Type B pancreatic cell (in vitro differentiated cells): ENCODE measurements at regions not wholly inside any gene's neighbourhood (a gene's known extent, or its start where the extent isn't known, plus 50 kb on each side); places are given as distances from the start of the nearest gene placed in this dataset.

Source experiments
- DNase-seq: peaks from one replicate; pipeline ENCODE4 v3.0.0; 2021; ENCODE audit warnings: mixed read lengths; ENCODE audit not compliant: unreplicated experiment; ENCODE audit errors: extremely low spot score
- H3K27ac Mint-ChIP-seq: 2 replicates; pipeline ENCODE4 v1.8.0; 2021; ENCODE audit warnings: mild to moderate bottlenecking, mixed read lengths
- H3K27me3 Mint-ChIP-seq: 2 replicates; pipeline ENCODE4 v1.8.0; 2021; ENCODE audit warnings: mixed read lengths
- H3K36me3 Mint-ChIP-seq: 2 replicates; pipeline ENCODE4 v1.8.0; 2021; ENCODE audit warnings: mixed read lengths
- H3K4me1 Mint-ChIP-seq: one replicate; pipeline ENCODE4 v1.8.0; 2021; ENCODE audit warnings: mixed read lengths; ENCODE audit not compliant: unreplicated experiment
- H3K4me3 Mint-ChIP-seq: 2 replicates; pipeline ENCODE4 v1.8.0; 2021; ENCODE audit warnings: mild to moderate bottlenecking, mixed read lengths
- H3K9me3 Mint-ChIP-seq: 2 replicates; pipeline ENCODE4 v1.8.0; 2021; ENCODE audit warnings: mixed read lengths
- CTCF ChIP-seq: fragments of 200-600 bp; sonication (generic); conservative IDR thresholded peaks from 2 replicates; pipeline ENCODE4 v1.5.0; 2021; ENCODE audit warnings: antibody characterized with exemption, mild to moderate bottlenecking

- H3K27me3 Mint-ChIP-seq: peaks cover 9% of the 10 kb centered on the region
- H3K9me3 Mint-ChIP-seq: peaks cover 7% of the 10 kb centered on the region
- no peak for DNase-seq
- no peaks in the 10 kb centered on the region for H3K36me3 Mint-ChIP-seq
- no peak overlapping the region for H3K4me3 Mint-ChIP-seq
- H3K4me1 Mint-ChIP-seq: no peaks in the 10 kb centered on the region
- H3K27ac Mint-ChIP-seq: no peak overlapping the region
- TF ChIP-seq CTCF: no peak
Measured at GRCh38 chr2:101571951-101572350, 97.0 kb upstream of the RFX8 start.

GRCh38 chr2:101569886-101570520, 95.1 kb upstream of the RFX8 start:
- Mint-ChIP-seq H3K27me3 (peaks cover 14% of the 10 kb centered on the region), H3K4me1 (no peaks in the 10 kb centered on the region), H3K4me3 (no peak overlapping the region), H3K36me3 (no peaks in the 10 kb centered on the region), H3K9me3 (peaks cover 7% of the 10 kb centered on the region), H3K27ac (no peak overlapping the region)
- no peak for DNase-seq
- TF ChIP-seq CTCF: no peak

GRCh38 chr2:101568969-101569368, 94.1 kb upstream of the RFX8 start:
- peaks cover 7% of the 10 kb centered on the region for H3K4me1 Mint-ChIP-seq
- peaks cover 16% of the 10 kb centered on the region for H3K27me3 Mint-ChIP-seq
- no peak for TF ChIP-seq CTCF
- no peaks in the 10 kb centered on the region for H3K36me3 Mint-ChIP-seq
- no peak overlapping the region for H3K27ac Mint-ChIP-seq
- H3K4me3 Mint-ChIP-seq: no peak overlapping the region
- DNase-seq: no peak
- H3K9me3 Mint-ChIP-seq: peaks cover 7% of the 10 kb centered on the region

GRCh38 chr2:101566632-101567228, 91.8 kb upstream of the RFX8 start:
- Mint-ChIP-seq H3K27ac (no peak overlapping the region), H3K27me3 (peaks cover 20% of the 10 kb centered on the region), H3K36me3 (no peaks in the 10 kb centered on the region), H3K4me3 (no peak overlapping the region), H3K4me1 (peaks cover 7% of the 10 kb centered on the region), H3K9me3 (no peaks in the 10 kb centered on the region)
- TF ChIP-seq CTCF: no peak
- DNase-seq: no peak

GRCh38 chr2:101563849-101564248, 88.9 kb upstream of the RFX8 start:
- Mint-ChIP-seq H3K4me1 (peaks cover 12% of the 10 kb centered on the region), H3K36me3 (no peaks in the 10 kb centered on the region), H3K27ac (no peak overlapping the region), H3K9me3 (no peaks in the 10 kb centered on the region), H3K4me3 (no peak overlapping the region), H3K27me3 (peaks cover 20% of the 10 kb centered on the region)
- DNase-seq: no peak
- TF ChIP-seq CTCF: no peak
